ENCODE measurements at regions not wholly inside any gene's neighbourhood (a gene's known extent, or its start where the extent isn't known, plus 50 kb on each side); places are given as distances from the start of the nearest gene placed in this dataset.

GRCh38 chr12:24374452-24374851 is 425.0 kb upstream of the SOX5 start:
- TF ChIP-seq POLR2A (IDR thresholded peaks at IDR 0.05) (no peak), CTCF (IDR thresholded peaks at IDR 0.05) (no peak), EP300 (IDR thresholded peaks at IDR 0.05) (no peak)

Data from stomach (tissue), 4 donors.